ENCODE measurements at regions not wholly inside any gene's neighbourhood (a gene's known extent, or its start where the extent isn't known, plus 50 kb on each side); places are given as distances from the start of the nearest gene placed in this dataset.

- no peak for TF ChIP-seq CTCF (IDR thresholded peaks at IDR 0.05; ENCODE audit: insufficient read depth, low read length, poor library complexity, severe bottlenecking)
- no peak for TF ChIP-seq EZH2phosphoT487 (conservative IDR thresholded peaks at IDR 0.05; ENCODE audit: low read length)
Observed at GRCh38 chr2:204470621-204471196, 74.6 kb upstream of the PARD3B start.
